PFSK-1 (cell line): ENCODE measurements at regions not wholly inside any gene's neighbourhood (a gene's known extent, or its start where the extent isn't known, plus 50 kb on each side); places are given as distances from the start of the nearest gene placed in this dataset.

Experiments used
- POLR2AphosphoS5 ChIP-seq: IDR thresholded peaks from 2 replicates; pipeline ENCODE4 v1.6.1; 2012; ENCODE audit warnings: low read depth, mild to moderate bottlenecking, control low read depth, low read length, moderate library complexity
- SIN3A ChIP-seq: IDR thresholded peaks from 2 replicates; pipeline ENCODE4 v1.6.1; 2012; ENCODE audit warnings: mild to moderate bottlenecking, low read length, moderate library complexity, borderline replicate concordance; ENCODE audit not compliant: insufficient read depth
- TAF1 ChIP-seq: IDR thresholded peaks from 2 replicates; pipeline ENCODE4 v1.6.1; 2012; ENCODE audit warnings: low read length, control low read depth, borderline replicate concordance; ENCODE audit not compliant: insufficient read depth
- TF ChIP-seq, protein P1 (sequence below), 2 experiments: IDR thresholded peaks; 2 replicates each; pipeline versions ENCODE4 v1.6.1 to v1.8.0; 2011 to 2012; ENCODE audit warnings: low read depth in 2 of 2, low read length in 2 of 2, control low read depth in 1 of 2, inconsistent platforms in 1 of 2, mild to moderate bottlenecking in 1 of 2, moderate library complexity in 1 of 2; ENCODE audit not compliant: insufficient read depth in 1 of 2

- TF ChIP-seq TAF1, result no peak
- no peak for TF ChIP-seq SIN3A
- TF ChIP-seq, protein P1, sequence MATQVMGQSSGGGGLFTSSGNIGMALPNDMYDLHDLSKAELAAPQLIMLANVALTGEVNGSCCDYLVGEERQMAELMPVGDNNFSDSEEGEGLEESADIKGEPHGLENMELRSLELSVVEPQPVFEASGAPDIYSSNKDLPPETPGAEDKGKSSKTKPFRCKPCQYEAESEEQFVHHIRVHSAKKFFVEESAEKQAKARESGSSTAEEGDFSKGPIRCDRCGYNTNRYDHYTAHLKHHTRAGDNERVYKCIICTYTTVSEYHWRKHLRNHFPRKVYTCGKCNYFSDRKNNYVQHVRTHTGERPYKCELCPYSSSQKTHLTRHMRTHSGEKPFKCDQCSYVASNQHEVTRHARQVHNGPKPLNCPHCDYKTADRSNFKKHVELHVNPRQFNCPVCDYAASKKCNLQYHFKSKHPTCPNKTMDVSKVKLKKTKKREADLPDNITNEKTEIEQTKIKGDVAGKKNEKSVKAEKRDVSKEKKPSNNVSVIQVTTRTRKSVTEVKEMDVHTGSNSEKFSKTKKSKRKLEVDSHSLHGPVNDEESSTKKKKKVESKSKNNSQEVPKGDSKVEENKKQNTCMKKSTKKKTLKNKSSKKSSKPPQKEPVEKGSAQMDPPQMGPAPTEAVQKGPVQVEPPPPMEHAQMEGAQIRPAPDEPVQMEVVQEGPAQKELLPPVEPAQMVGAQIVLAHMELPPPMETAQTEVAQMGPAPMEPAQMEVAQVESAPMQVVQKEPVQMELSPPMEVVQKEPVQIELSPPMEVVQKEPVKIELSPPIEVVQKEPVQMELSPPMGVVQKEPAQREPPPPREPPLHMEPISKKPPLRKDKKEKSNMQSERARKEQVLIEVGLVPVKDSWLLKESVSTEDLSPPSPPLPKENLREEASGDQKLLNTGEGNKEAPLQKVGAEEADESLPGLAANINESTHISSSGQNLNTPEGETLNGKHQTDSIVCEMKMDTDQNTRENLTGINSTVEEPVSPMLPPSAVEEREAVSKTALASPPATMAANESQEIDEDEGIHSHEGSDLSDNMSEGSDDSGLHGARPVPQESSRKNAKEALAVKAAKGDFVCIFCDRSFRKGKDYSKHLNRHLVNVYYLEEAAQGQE (IDR thresholded peaks at IDR 0.05; ENCODE audit: insufficient read depth in 1 of 2, low read depth in 2 of 2, low read length in 2 of 2), result no peak
- no peak for TF ChIP-seq POLR2AphosphoS5
Observed at GRCh38 chr6:24054388-24054787, 71.6 kb upstream of the NRSN1 start.
